Activated CD8-positive, alpha-beta memory T cell treated with anti-CD3 and anti-CD28 coated beads for 1 hour (primary cell): ENCODE measurements at regions not wholly inside any gene's neighbourhood (a gene's known extent, or its start where the extent isn't known, plus 50 kb on each side); places are given as distances from the start of the nearest gene placed in this dataset.
"Not testable (repeated sequence)": the region's sequence is repeated elsewhere in the genome, so short reads cannot be mapped to it uniquely, and the experiment has no call there.

Experiments
- DNase-seq, 2 donors: peaks; one replicate each; pipeline ENCODE4 v3.0.0-alpha.2; 2020; ENCODE audit warnings: low read depth in 1 of 2; ENCODE audit errors: extremely low read depth in 1 of 2

GRCh38 chr16:66035096-66035495, 331.4 kb upstream of the CDH5 start:
- no peak for DNase-seq

DNA sequence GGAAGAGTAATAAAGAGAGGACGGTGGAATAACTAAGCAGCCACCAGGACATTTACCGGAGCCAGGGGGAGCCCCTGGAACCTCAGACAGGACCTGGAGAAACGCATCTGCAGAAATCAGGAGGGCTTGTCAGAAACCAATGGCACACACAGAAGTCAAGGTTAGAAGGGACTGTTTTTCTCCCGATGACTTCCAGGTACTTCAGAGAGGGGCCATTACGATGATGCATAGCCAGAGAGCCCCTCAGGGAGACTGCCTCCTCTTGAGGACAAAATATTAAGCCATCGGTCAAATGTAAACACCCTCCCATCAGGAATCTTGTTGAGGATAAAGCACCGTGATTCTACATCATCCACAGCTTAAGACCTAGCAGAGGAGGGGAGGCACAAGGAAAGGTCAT, 333.6 kb upstream of the CDH5 start:
- no peak for DNase-seq

- no peak for DNase-seq
Measured at GRCh38 chr16:66030036-66030435, 336.5 kb upstream of the CDH5 start.

- DNase-seq = no peak
Measured at GRCh38 chr16:66028510-66029216, 337.8 kb upstream of the CDH5 start.

DNA sequence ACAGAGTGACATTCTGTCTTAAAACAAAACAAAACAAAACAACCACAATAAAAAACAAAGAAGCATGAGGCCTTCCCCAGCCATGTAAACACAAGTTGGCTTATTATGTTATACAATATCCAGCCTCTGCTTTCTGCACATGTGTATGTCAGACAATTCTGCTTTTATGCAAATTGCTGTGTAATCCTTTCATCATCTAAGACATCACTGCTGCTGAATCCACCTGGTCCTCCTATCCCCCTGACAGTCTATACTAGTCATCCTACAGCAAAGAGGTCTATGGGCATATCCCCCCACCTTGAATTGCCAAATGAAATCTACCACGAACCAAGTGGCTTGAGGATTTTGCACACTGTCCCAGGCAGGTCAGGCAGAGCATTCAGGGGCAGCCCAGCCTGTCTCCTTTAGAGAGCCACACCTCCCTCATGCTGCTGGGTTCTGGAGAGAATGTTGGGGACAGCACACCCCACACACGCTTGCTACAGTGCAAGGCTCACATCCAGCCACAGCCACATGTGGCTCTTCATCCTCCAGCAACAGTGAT, 339.6 kb upstream of the CDH5 start:
- no peak for DNase-seq

DNA sequence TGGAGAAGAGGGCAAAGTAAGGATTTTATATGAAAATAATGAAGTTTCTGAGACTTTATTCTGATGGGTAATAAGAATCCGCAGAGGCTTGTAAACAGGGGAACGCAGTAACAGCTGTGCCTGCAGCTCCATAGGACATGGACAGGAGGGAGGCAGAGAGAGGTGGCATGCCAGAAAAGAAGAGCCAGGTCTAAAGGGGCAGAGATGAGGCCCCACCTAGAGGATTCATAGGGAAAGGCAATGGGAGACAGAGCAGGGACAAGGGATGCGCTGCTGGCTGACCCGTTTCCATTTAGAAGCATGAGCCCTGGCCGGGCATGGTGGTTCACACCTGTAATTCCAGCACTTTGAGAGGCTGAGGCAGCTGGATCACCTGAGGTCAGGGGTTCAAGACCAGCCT, 340.3 kb upstream of the CDH5 start:
- no peak for DNase-seq

DNA sequence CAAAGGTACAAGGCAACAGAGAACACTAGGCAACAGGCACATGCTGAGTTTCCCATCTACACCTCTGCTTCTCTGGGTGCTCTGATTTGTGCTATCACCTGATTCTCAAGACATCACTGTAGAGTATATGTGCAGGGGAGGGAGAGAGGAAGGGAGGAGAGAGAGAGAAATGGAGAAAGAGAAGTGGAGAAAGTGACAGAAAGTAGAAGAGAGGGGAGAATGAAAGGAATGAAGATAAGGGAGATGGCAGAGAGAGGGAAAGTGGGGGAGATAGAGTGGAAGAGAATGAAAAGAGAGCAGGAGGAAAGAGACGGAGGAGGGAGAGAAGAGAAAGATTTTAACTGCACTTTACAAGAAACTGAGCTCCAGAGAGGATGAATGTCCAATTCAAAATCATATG, 340.7 kb upstream of the CDH5 start:
- no peak for DNase-seq

DNA sequence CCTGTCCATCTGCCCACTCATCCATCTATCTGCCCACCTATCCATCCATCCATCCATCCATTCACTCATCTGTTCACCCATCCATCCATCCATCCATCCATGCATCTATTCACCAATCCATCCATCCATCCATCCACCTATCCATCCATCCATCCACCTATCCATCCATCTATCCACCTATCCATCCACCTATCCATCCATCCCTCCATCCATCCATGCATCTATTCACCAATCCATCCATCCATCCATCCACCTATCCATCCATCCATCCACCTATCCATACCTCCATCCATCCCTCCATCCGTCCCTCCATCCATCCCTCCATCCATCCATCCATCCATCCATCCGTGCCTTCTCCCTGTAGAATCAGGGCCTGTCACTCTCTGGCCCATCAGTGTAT, 341.9 kb upstream of the CDH5 start:
- not testable (repeated sequence) for DNase-seq

DNA sequence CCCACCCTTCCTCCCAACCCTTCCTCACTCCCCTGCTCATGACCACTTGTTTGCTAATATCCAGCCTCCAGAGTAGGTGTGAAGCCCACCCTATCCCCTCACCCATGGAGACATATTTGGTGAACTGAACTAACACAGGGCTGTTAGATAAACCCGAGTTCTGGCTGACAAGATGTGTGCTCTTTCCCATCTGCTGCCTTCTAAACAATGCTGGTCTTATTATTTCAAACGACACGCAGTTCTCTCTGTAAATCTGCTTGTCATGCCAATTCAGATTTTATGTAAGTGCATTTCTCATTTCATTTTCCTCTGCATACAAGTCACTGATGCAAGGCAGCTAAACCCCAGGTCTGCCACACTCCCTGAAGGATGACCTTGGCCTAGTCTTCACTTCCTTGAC, 343.0 kb upstream of the CDH5 start:
- no peak for DNase-seq

GRCh38 chr16:66020642-66021041, 345.8 kb upstream of the CDH5 start:
- DNase-seq = no peak

GRCh38 chr16:66020046-66020445, 346.4 kb upstream of the CDH5 start:
- no peak for DNase-seq

DNA sequence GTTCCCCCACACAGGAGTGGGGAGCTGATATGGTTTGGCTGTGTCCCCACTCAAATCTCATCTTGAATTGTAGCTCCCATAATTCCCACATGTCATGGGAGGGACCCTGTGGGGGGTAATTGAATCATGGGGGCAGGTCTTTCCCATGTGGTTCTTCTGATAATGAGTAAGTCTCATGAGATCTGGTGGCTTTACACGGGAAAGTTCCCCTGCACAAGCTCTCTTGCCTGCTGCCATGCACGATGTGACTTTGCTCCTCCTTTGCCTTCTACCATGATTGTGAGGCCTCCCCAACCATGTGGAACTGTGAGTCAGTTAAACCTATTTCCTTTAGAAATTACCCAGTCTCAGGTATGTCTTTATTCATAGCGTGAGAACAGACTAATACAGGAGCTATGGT, 347.0 kb upstream of the CDH5 start:
- DNase-seq = not testable (repeated sequence)

- no peak for DNase-seq
Measured at GRCh38 chr16:66014221-66014620, 352.3 kb upstream of the CDH5 start.

DNA sequence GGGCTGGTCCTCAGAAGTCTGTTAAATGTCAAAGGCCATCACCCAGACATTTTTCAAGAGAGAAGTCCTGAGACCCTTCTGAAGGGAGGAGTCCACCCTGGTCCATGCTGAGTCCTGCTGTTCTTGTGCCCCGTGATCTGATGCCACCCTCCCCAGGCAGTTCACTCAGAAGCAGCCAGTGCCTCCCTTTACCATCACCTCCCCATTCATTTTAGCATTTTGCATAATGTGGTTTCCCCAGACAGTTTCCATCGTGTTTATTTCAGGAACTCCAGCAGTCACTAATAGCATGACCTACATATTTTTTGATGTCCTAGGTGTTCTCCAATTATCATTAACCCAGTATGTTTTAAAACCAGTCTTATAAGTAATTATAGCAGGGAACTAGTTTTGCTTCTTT, 353.0 kb upstream of the CDH5 start:
- DNase-seq = no peak

DNA sequence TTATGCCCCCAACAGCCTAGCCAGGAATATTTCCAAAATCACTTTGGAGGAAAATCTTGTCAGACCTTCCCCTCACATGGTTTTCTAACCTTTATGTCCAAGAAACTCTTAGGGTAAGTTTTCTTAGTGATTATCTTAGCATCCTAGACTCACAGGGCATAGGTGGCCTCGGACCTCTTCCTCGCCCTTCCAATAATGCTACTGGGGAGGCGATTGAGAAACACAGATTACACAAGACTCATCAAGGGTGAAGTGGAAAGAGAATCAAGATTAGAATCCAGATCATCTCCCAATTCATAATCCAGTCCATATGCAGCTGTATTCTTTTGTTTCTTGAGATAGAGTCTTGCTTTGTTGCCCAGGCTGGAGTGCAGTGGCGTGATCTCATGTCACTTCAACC, 358.4 kb upstream of the CDH5 start:
- no peak for DNase-seq

DNA sequence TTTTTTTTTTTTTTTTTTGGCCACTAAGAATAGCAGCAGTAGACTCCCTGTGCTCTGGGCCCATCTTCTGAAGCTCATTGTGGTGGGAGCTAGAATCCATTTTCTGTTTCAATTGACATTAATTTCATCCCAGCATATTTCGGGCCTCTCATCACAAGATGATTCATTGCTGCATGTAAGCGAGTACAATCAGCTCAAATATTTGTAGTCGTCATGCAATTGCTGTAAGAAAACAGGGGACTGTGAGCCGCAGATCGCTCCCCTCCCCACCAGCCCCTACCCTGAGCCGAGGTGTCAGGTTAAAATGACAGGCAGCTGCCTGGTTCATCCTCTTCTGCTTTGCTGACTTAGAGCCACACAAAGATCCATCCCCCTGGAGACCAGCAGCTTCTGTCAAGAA, 358.8 kb upstream of the CDH5 start:
- no peak for DNase-seq

DNA sequence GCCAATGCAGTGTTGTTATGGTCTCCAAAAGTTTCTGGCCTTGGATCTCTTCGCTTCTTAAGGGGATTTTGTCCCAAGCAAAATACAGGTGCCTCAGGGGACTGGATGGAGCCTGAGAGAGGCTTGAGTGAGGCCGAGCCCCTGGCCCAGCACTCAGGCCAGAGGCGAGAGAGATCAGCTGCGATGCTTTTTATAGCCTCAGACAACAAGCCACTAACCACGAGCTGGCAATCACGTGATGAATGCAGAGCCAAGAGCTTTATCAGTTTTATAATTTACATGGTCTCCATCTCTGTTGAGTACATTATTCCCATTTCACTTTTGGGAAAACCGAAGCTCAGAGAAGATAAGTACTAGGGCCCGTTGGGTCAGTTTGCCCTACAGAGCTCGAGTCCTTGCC, 360.0 kb upstream of the CDH5 start:
- DNase-seq = no peak

- no peak for DNase-seq
Measured at GRCh38 chr16:66004699-66005098, 361.8 kb upstream of the CDH5 start.

- DNase-seq = no peak
Measured at GRCh38 chr16:66003201-66003600, 363.3 kb upstream of the CDH5 start.

GRCh38 chr16:66002601-66003000, 363.9 kb upstream of the CDH5 start:
- no peak for DNase-seq

DNA sequence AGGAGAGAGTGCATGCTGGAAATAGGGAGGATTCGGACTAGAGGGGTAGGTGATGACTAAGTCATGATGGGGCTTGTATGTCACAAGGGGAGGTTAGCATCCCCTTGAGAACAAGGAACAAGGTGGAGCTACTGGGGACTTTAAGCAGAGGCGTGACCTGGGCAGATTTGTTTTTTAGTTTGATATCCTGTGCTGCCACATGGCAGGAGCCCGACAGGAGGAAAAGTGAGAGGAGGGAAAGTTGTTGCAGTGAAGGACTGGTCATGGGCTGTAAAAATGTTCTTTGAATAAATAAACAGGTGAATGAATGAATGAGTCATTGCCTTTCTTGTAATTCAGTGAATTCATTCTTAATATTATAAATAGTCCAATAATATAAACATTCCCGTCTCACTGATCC, 365.1 kb upstream of the CDH5 start:
- no peak for DNase-seq

DNA sequence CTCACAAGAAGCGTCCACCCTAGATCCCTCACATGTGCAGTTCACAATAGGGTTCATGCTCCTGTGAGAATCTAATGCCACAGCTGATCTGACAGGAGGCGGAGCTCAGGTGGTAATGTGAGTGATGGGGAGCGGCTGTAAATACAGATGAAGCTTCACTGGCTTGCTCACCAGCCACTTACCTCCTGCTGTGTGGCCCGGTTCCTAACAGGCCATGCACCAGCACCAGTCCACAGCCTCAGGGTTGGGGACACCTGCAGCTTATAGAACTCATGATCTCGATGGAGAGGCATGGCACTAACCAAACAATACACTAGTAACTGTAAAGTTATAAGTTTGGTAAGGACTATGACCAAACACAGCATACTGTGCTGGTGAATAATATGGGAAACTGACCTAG, 368.0 kb upstream of the CDH5 start:
- no peak for DNase-seq

DNA sequence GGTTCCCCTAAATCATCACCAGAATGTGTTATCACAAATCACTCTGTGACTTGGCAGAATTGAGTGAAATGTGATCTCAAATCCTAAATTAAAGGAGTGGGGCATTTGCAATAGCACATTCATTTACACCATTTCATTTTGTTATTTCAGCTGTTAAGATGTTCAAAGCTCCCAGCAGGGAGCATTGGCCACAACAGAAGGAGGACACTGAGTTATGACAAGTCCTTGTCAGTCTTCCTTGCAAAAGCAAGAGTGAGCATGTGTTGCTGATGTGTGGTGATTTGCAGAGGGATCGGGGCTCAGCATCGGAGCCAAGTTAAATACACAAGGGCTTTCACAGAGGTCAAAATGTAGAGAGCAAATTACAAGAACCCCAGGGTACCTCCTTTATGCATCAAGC, 372.2 kb upstream of the CDH5 start:
- no peak for DNase-seq
